Activated CD4-positive, alpha-beta T cell treated with anti-CD3 and anti-CD28 coated beads, Interleukin-2, amount 10 ng/mL, durations not matched to agents 7 days and 5 days (primary cell): ENCODE measurements at regions not wholly inside any gene's neighbourhood (a gene's known extent, or its start where the extent isn't known, plus 50 kb on each side); places are given as distances from the start of the nearest gene placed in this dataset.

Experiments used
- CTCF ChIA-PET: fragments of 350-600 bp; sonication (Branson Sonifier 250); formaldehyde crosslinking; loops from one replicate; lab custom pipeline; 2021; ENCODE audit warnings: antibody characterized with exemption; lab: Charles Lee
- POLR2A ChIA-PET: fragments of 350-600 bp; sonication (Branson Sonifier 250); formaldehyde crosslinking; loops from one replicate; lab custom pipeline; 2021; ENCODE audit warnings: antibody characterized with exemption; lab: Charles Lee
- DNase-seq: peaks from one replicate; pipeline ENCODE4 v3.0.0-alpha.2; 2020
- H3K27ac Mint-ChIP-seq: one replicate; pipeline ENCODE4 v1.8.0; 2021; ENCODE audit warnings: mild to moderate bottlenecking, moderate library complexity, mixed read lengths
- H3K27me3 Mint-ChIP-seq: one replicate; pipeline ENCODE4 v1.8.0; 2021; ENCODE audit warnings: mixed read lengths
- H3K36me3 Mint-ChIP-seq: one replicate; pipeline ENCODE4 v1.8.0; 2021; ENCODE audit warnings: low read depth, mixed read lengths
- H3K4me1 Mint-ChIP-seq: one replicate; pipeline ENCODE4 v1.8.0; 2021; ENCODE audit warnings: mixed read lengths
- H3K4me3 Mint-ChIP-seq: one replicate; pipeline ENCODE4 v1.8.0; 2021; ENCODE audit warnings: mild to moderate bottlenecking, moderate library complexity, mixed read lengths
- H3K9me3 Mint-ChIP-seq: one replicate; pipeline ENCODE4 v1.8.0; 2021; ENCODE audit warnings: mixed read lengths

GRCh38 chr16:85187447-85187846 is 75.2 kb upstream of the CIBAR2 start:
- H3K27ac Mint-ChIP-seq, result no peak overlapping the region
- ChIA-PET POLR2A (no interaction called here), CTCF (no interaction called here)
- no peaks in the 10 kb centered on the region for H3K36me3 Mint-ChIP-seq
- no peak for DNase-seq
- no peak overlapping the region for H3K4me3 Mint-ChIP-seq
- H3K4me1 Mint-ChIP-seq, result no peaks in the 10 kb centered on the region
- peaks cover 16% of the 10 kb centered on the region for H3K9me3 Mint-ChIP-seq
- peaks cover 11% of the 10 kb centered on the region for H3K27me3 Mint-ChIP-seq

GRCh38 chr16:85187886-85188285 is 75.6 kb upstream of the CIBAR2 start:
- Mint-ChIP-seq H3K4me1 (no peaks in the 10 kb centered on the region), H3K36me3 (no peaks in the 10 kb centered on the region), H3K4me3 (no peak overlapping the region), H3K9me3 (peaks cover 15% of the 10 kb centered on the region), H3K27me3 (peaks cover 11% of the 10 kb centered on the region), H3K27ac (no peak overlapping the region)
- no peak for DNase-seq
- ChIA-PET CTCF (no interaction called here), POLR2A (no interaction called here)

GRCh38 chr16:85188822-85189672 is 76.8 kb upstream of the CIBAR2 start:
- POLR2A ChIA-PET, result no interaction called here
- peaks cover 11% of the 10 kb centered on the region for H3K27me3 Mint-ChIP-seq
- H3K4me1 Mint-ChIP-seq, result no peaks in the 10 kb centered on the region
- H3K9me3 Mint-ChIP-seq, result peaks cover 8% of the 10 kb centered on the region
- H3K36me3 Mint-ChIP-seq, result no peaks in the 10 kb centered on the region
- CTCF ChIA-PET, result interaction anchor here (0.6 kb wide), 1 partner anchor 134 kb away, joined by 3 read pairs; no protein-coding TSS in a partner anchor
- no peak overlapping the region for H3K4me3 Mint-ChIP-seq
- DNase-seq, result no peak
- no peak overlapping the region for H3K27ac Mint-ChIP-seq

- Mint-ChIP-seq H3K4me1 (no peaks in the 10 kb centered on the region), H3K27ac (no peak overlapping the region), H3K4me3 (no peak overlapping the region), H3K9me3 (no peaks in the 10 kb centered on the region), H3K36me3 (no peaks in the 10 kb centered on the region), H3K27me3 (peaks cover 11% of the 10 kb centered on the region)
- DNase-seq, result no peak
- CTCF ChIA-PET, result no interaction called here
- POLR2A ChIA-PET, result no interaction called here
Observed at GRCh38 chr16:85190572-85190971, 78.3 kb upstream of the CIBAR2 start.

- no peak overlapping the region for H3K4me3 Mint-ChIP-seq
- ChIA-PET CTCF (no interaction called here), POLR2A (no interaction called here)
- peaks cover 11% of the 10 kb centered on the region for H3K27me3 Mint-ChIP-seq
- DNase-seq, result no peak
- no peaks in the 10 kb centered on the region for H3K36me3 Mint-ChIP-seq
- no peaks in the 10 kb centered on the region for H3K9me3 Mint-ChIP-seq
- no peaks in the 10 kb centered on the region for H3K4me1 Mint-ChIP-seq
- H3K27ac Mint-ChIP-seq, result no peak overlapping the region
Observed at GRCh38 chr16:85191341-85191965, 79.2 kb upstream of the CIBAR2 start.

GRCh38 chr16:85192238-85193114 is 80.2 kb upstream of the CIBAR2 start:
- Mint-ChIP-seq H3K9me3 (no peaks in the 10 kb centered on the region), H3K4me3 (no peak overlapping the region), H3K27me3 (peaks cover 11% of the 10 kb centered on the region), H3K27ac (no peak overlapping the region), H3K4me1 (no peaks in the 10 kb centered on the region), H3K36me3 (no peaks in the 10 kb centered on the region)
- ChIA-PET CTCF (no interaction called here), POLR2A (no interaction called here)
- no peak for DNase-seq

GRCh38 chr16:85193115-85193493 is 80.8 kb upstream of the CIBAR2 start:
- DNase-seq, result no peak
- ChIA-PET POLR2A (no interaction called here), CTCF (no interaction called here)
- Mint-ChIP-seq H3K9me3 (no peaks in the 10 kb centered on the region), H3K4me3 (no peak overlapping the region), H3K4me1 (no peaks in the 10 kb centered on the region), H3K27me3 (peaks cover 11% of the 10 kb centered on the region), H3K27ac (no peak overlapping the region), H3K36me3 (no peaks in the 10 kb centered on the region)

GRCh38 chr16:85193876-85194275 is 81.6 kb upstream of the CIBAR2 start:
- no peaks in the 10 kb centered on the region for H3K9me3 Mint-ChIP-seq
- H3K4me1 Mint-ChIP-seq, result no peaks in the 10 kb centered on the region
- no peak overlapping the region for H3K4me3 Mint-ChIP-seq
- no peak overlapping the region for H3K27ac Mint-ChIP-seq
- no peak for DNase-seq
- POLR2A ChIA-PET, result no interaction called here
- CTCF ChIA-PET, result no interaction called here
- H3K36me3 Mint-ChIP-seq, result no peaks in the 10 kb centered on the region
- H3K27me3 Mint-ChIP-seq, result peaks cover 9% of the 10 kb centered on the region

- ChIA-PET CTCF (no interaction called here), POLR2A (no interaction called here)
- Mint-ChIP-seq H3K27me3 (peaks cover 4% of the 10 kb centered on the region), H3K36me3 (no peaks in the 10 kb centered on the region), H3K4me1 (no peaks in the 10 kb centered on the region), H3K4me3 (no peak overlapping the region), H3K27ac (no peak overlapping the region), H3K9me3 (no peaks in the 10 kb centered on the region)
- no peak for DNase-seq
Observed at GRCh38 chr16:85194307-85195270, 82.3 kb upstream of the CIBAR2 start.

GRCh38 chr16:85195271-85195647 is 83.0 kb upstream of the CIBAR2 start:
- H3K36me3 Mint-ChIP-seq, result no peaks in the 10 kb centered on the region
- H3K9me3 Mint-ChIP-seq, result no peaks in the 10 kb centered on the region
- H3K27me3 Mint-ChIP-seq, result no peaks in the 10 kb centered on the region
- ChIA-PET POLR2A (no interaction called here), CTCF (no interaction called here)
- no peak for DNase-seq
- H3K27ac Mint-ChIP-seq, result no peak overlapping the region
- no peak overlapping the region for H3K4me3 Mint-ChIP-seq
- H3K4me1 Mint-ChIP-seq, result no peaks in the 10 kb centered on the region

GRCh38 chr16:85195900-85196772 is 83.9 kb upstream of the CIBAR2 start:
- ChIA-PET POLR2A (no interaction called here), CTCF (no interaction called here)
- Mint-ChIP-seq H3K36me3 (no peaks in the 10 kb centered on the region), H3K27ac (no peak overlapping the region), H3K4me1 (no peaks in the 10 kb centered on the region), H3K27me3 (no peaks in the 10 kb centered on the region), H3K9me3 (no peaks in the 10 kb centered on the region), H3K4me3 (no peak overlapping the region)
- DNase-seq, result no peak
